ENCODE measurements at regions not wholly inside any gene's neighbourhood (a gene's known extent, or its start where the extent isn't known, plus 50 kb on each side); places are given as distances from the start of the nearest gene placed in this dataset.

DNA sequence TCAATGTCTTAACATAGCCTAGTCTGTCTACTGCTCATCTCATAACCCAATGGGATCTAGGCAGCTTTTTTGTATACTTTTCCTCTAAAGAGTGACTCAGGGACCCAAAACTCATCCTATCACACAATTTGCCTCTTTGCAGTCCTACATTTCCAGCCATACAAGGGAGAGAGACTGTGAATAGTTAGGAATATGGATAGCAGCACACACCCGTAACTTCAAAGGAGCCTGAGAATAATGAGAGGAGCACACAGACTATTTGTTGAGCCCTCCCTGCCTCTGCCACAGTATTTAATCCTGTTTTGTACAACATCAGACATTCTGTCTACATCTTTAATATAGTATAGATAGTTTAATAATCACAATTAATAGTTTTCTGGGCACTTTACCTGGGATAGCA lies 83.2 kb downstream of the AREG start:
- TF ChIP-seq, protein P1, sequence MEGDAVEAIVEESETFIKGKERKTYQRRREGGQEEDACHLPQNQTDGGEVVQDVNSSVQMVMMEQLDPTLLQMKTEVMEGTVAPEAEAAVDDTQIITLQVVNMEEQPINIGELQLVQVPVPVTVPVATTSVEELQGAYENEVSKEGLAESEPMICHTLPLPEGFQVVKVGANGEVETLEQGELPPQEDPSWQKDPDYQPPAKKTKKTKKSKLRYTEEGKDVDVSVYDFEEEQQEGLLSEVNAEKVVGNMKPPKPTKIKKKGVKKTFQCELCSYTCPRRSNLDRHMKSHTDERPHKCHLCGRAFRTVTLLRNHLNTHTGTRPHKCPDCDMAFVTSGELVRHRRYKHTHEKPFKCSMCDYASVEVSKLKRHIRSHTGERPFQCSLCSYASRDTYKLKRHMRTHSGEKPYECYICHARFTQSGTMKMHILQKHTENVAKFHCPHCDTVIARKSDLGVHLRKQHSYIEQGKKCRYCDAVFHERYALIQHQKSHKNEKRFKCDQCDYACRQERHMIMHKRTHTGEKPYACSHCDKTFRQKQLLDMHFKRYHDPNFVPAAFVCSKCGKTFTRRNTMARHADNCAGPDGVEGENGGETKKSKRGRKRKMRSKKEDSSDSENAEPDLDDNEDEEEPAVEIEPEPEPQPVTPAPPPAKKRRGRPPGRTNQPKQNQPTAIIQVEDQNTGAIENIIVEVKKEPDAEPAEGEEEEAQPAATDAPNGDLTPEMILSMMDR (IDR thresholded peaks at IDR 0.05; ENCODE audit: borderline replicate concordance, insufficient read depth, low read depth, low read length), result no peak
- no peak overlapping the region for H3K4me3 ChIP-seq (ENCODE audit: low read depth, low read length)

- H3K4me3 ChIP-seq (ENCODE audit: low read depth, low read length), result no peak overlapping the region
- TF ChIP-seq, protein P1 (IDR thresholded peaks at IDR 0.05; ENCODE audit: borderline replicate concordance, insufficient read depth, low read depth, low read length), result no peak
Measured at GRCh38 chr4:74529284-74530041, 84.5 kb downstream of the AREG start.

DNA sequence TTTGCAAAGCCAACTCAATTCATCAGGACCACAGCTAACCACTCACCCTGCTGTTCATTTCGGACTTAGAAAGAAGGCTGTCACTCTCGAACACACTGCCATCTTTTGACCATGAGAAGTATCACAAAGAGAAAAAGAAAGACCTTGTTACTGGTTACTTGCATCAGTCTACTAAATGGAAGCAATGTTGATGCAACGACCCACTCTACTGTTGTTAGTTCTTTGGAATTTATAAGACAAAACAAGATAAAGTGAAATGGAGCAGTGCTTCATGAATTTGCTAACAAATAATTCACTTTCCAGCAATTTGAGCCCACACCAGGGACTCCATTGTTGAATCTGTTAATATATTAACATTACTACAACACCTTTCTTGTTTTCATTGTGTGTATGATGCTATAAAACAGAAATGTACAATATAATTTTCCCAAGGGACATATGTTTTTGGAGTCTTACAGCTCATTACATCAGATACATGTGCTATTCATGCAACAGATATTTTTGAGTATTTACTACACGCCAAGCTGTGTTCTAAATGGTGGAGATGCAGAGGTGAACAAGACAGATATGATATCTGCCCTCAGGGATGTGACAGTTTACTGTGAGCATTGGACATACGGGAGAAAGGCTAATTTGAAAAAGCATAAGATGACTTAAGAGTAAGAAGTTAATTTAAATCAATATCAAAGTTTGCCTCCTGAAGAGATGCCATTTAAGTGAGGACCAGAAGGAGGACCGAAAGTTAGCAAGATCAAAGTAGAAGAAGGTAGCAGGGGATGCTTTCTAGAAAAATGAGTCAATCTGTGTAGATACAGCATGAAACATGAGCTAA lies 87.2 kb downstream of the AREG start:
- no peak overlapping the region for H3K4me3 ChIP-seq (ENCODE audit: low read depth, low read length)
- TF ChIP-seq, protein P1 (IDR thresholded peaks at IDR 0.05; ENCODE audit: borderline replicate concordance, insufficient read depth, low read depth, low read length), result peak; percentile 51; the same call in 1 of the 2 replicates

DNA sequence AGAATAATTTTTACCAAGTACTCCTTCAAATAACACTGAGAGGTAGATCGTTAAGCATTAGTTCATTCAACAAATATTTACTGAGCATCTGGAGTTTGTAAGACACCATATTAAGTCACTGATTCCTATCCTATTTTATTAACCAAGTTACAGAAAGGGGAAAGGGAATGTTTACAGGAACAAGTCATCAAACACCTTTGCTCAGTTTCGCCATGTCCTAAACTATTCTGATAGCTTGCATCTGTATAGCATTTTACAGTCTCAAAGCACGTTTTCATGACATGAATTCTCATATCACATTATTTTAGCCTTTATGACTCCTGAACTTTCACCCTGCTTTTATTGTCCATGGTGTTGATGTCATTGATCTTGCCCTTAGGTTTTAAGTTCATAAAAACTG lies 89.2 kb downstream of the AREG start:
- TF ChIP-seq, protein P1 (IDR thresholded peaks at IDR 0.05; ENCODE audit: borderline replicate concordance, insufficient read depth, low read depth, low read length), result no peak
- H3K4me3 ChIP-seq (ENCODE audit: low read depth, low read length), result no peak overlapping the region

- no peak overlapping the region for H3K4me3 ChIP-seq (ENCODE audit: low read depth, low read length)
- TF ChIP-seq, protein P1 (IDR thresholded peaks at IDR 0.05; ENCODE audit: borderline replicate concordance, insufficient read depth, low read depth, low read length), result no peak
Measured at GRCh38 chr4:74534936-74535335, 90.0 kb downstream of the AREG start.

GRCh38 chr4:74535512-74535911 lies 90.6 kb downstream of the AREG start:
- H3K4me3 ChIP-seq (ENCODE audit: low read depth, low read length), result no peak overlapping the region
- TF ChIP-seq, protein P1 (IDR thresholded peaks at IDR 0.05; ENCODE audit: borderline replicate concordance, insufficient read depth, low read depth, low read length), result no peak
